A549 (cell line): ENCODE measurements at regions not wholly inside any gene's neighbourhood (a gene's known extent, or its start where the extent isn't known, plus 50 kb on each side); places are given as distances from the start of the nearest gene placed in this dataset.

Experiments used
- ATAC-seq, 2 experiments: fragments of 200-7000 bp in 1 of 2; fragments of >200 bp in 1 of 2; cut with Nextera tagmentation in 1 of 2; cut with Tn5 transposase in 1 of 2; 3 replicates each; pipeline versions ENCODE4 v1.8.0 to v1.9.1; 2018 to 2020; ENCODE audit warnings: mild to moderate bottlenecking in 1 of 2, moderate library complexity in 1 of 2
- CTCF ChIA-PET: fragments of 300-600 bp; sonication (Branson Sonifier 250); formaldehyde crosslinking; extraction: SDS; loops from one replicate; lab custom pipeline; 2021; ENCODE audit warnings: antibody characterized with exemption, inconsistent platforms; lab: Yijun Ruan, JAX
- POLR2A ChIA-PET: fragments of 350-600 bp; formaldehyde crosslinking; extraction: SDS; loops from one replicate; lab custom pipeline; 2021; ENCODE audit warnings: antibody characterized with exemption, inconsistent platforms; lab: Yijun Ruan, JAX
- DNase-seq, 2 experiments: peaks; one replicate each; pipeline versions ENCODE4 v3.0.0 to v3.0.0-alpha.2; 2011 to 2016; ENCODE audit warnings: low read depth in 1 of 2, low spot score in 1 of 2
- FAIRE-seq: peaks from 2 replicates; lab custom pipeline; 2011; peaks lifted over from hg19 to GRCh38; lab: Jason Lieb, UNC
- H3K27ac ChIP-seq, 2 experiments: fragments of >200 bp; sonication (Bioruptor Twin); formaldehyde crosslinking; 3 replicates each; pipeline ENCODE4 v1.5.1; 2016 to 2017
- H3K4me1 ChIP-seq: fragments of >200 bp; sonication (Bioruptor Twin); formaldehyde crosslinking; 3 replicates; pipeline ENCODE4 v1.6.1; 2016
- H3K4me2 ChIP-seq: fragments of >200 bp; sonication (Bioruptor Twin); formaldehyde crosslinking; 3 replicates; pipeline ENCODE4 v1.6.1; 2016
- H3K4me3 ChIP-seq: fragments of >200 bp; sonication (Bioruptor Twin); formaldehyde crosslinking; 3 replicates; pipeline ENCODE4 v1.5.1; 2016
- H3K9me3 ChIP-seq: fragments of >200 bp; sonication (Bioruptor Twin); formaldehyde crosslinking; 3 replicates; pipeline ENCODE4 v1.6.1; 2016
- ESRRA ChIP-seq: fragments of 150-350 bp; IDR thresholded peaks from 2 replicates; pipeline ENCODE4 v1.6.1; 2014; ENCODE audit warnings: mild to moderate bottlenecking, low read length, borderline replicate concordance
- FOSL2 ChIP-seq, 2 experiments: fragments of 450-650 bp in 1 of 2; fragments of >200 bp in 1 of 2; sonication (Bioruptor Twin) in 1 of 2; formaldehyde crosslinking; IDR thresholded peaks; 2 replicates each; pipeline versions ENCODE4 v1.5.0 to v1.6.1; 2016 to 2020; ENCODE audit warnings: mild to moderate bottlenecking in 1 of 2, moderate library complexity in 1 of 2
- FOXS1 ChIP-seq: fragments of 250-450 bp; sonication (Bioruptor Pico); IDR thresholded peaks from 2 replicates; pipeline ENCODE4 v1.5.0; 2020; ENCODE audit warnings: mild to moderate bottlenecking, moderate library complexity
- HOXB13 ChIP-seq: fragments of 250-450 bp; sonication (Bioruptor Pico); IDR thresholded peaks from 2 replicates; pipeline ENCODE4 v1.5.0; 2020; ENCODE audit warnings: low read depth, mild to moderate bottlenecking, moderate library complexity
- JUNB ChIP-seq: fragments of >200 bp; sonication (Bioruptor Twin); formaldehyde crosslinking; IDR thresholded peaks from 2 replicates; pipeline ENCODE4 v1.6.1; 2016
- KDM1A ChIP-seq: fragments of 200-600 bp; sonication (generic); IDR thresholded peaks from 2 replicates; pipeline ENCODE4 v1.6.1; 2016; ENCODE audit warnings: low read depth, mild to moderate bottlenecking
- KDM5A ChIP-seq: fragments of 200-600 bp; sonication (generic); IDR thresholded peaks from 2 replicates; pipeline ENCODE4 v1.6.1; 2016; ENCODE audit warnings: antibody characterized with exemption, mild to moderate bottlenecking
- MAZ ChIP-seq: fragments of 150-350 bp; IDR thresholded peaks from 2 replicates; pipeline ENCODE4 v1.6.1; 2014; ENCODE audit warnings: antibody characterized with exemption, low read depth, low read length, borderline replicate concordance
- NFE2L2 ChIP-seq: fragments of 150-350 bp; conservative IDR thresholded peaks from 2 replicates; pipeline ENCODE4 v1.6.1; 2014; ENCODE audit warnings: low read length
- PHF8 ChIP-seq: fragments of 200-600 bp; sonication (generic); IDR thresholded peaks from 2 replicates; pipeline ENCODE4 v1.6.1; 2016; ENCODE audit warnings: low read depth, mild to moderate bottlenecking, antibody characterized with exemption, moderate library complexity, borderline replicate concordance
- RAD21 ChIP-seq, 2 experiments: fragments of >200 bp in 1 of 2; sonication (Bioruptor Twin) in 1 of 2; formaldehyde crosslinking in 1 of 2; IDR thresholded peaks in 1 of 2; conservative IDR thresholded peaks in 1 of 2; 2 replicates in 1 of 2; 3 replicates in 1 of 2; pipeline ENCODE4 v1.6.1; 2012 to 2018; ENCODE audit warnings: inconsistent platforms in 1 of 2
- RARB ChIP-seq: fragments of 250-450 bp; sonication (Bioruptor Pico); IDR thresholded peaks from 2 replicates; pipeline ENCODE4 v1.8.0; 2021; ENCODE audit warnings: mild to moderate bottlenecking, moderate library complexity
- RCOR1 ChIP-seq: fragments of 150-350 bp; IDR thresholded peaks from 2 replicates; pipeline ENCODE4 v1.6.1; 2014; ENCODE audit warnings: antibody characterized with exemption, low read length, low read depth
- RNF2 ChIP-seq: fragments of 200-600 bp; sonication (generic); IDR thresholded peaks from 2 replicates; pipeline ENCODE4 v1.6.1; 2016; ENCODE audit warnings: low read depth, mild to moderate bottlenecking, antibody characterized with exemption, moderate library complexity, borderline replicate concordance
- SMC3 ChIP-seq: fragments of >200 bp; sonication (Bioruptor Twin); formaldehyde crosslinking; IDR thresholded peaks from 3 replicates; pipeline ENCODE4 v1.6.1; 2018; ENCODE audit warnings: inconsistent platforms
- ZNF302 ChIP-seq: fragments of 250-450 bp; sonication (Bioruptor Pico); IDR thresholded peaks from 2 replicates; pipeline ENCODE4 v1.9.0; 2021; ENCODE audit warnings: inconsistent platforms, mild to moderate bottlenecking, moderate library complexity
- ZSCAN20 ChIP-seq: fragments of 250-450 bp; sonication (Bioruptor Pico); IDR thresholded peaks from 2 replicates; pipeline ENCODE4 v1.8.0; 2022; ENCODE audit warnings: mild to moderate bottlenecking, moderate library complexity
- WGBS: methylation state at CpG from one replicate; pipeline ENCODE4 v1.1.6; 2017; ENCODE audit errors: missing lambda C conversion rate; 5-methylcytosine and 5-hydroxymethylcytosine counted together
- TF ChIP-seq, protein P1 (sequence below): fragments of >200 bp; sonication (Bioruptor Twin); formaldehyde crosslinking; IDR thresholded peaks from 2 replicates; pipeline ENCODE4 v1.6.1; 2016
- TF ChIP-seq, protein P2 (sequence below): IDR thresholded peaks from 2 replicates; pipeline ENCODE4 v1.6.1; 2012
- TF ChIP-seq, protein P3 (sequence below): fragments of >200 bp; sonication (Bioruptor Twin); formaldehyde crosslinking; IDR thresholded peaks from 3 replicates; pipeline ENCODE4 v1.5.1; 2016
- TF ChIP-seq, protein P4 (sequence below): fragments of >200 bp; sonication (Bioruptor Twin); formaldehyde crosslinking; IDR thresholded peaks from 3 replicates; pipeline ENCODE4 v1.6.1; 2016
- TF ChIP-seq, protein P5 (sequence below): IDR thresholded peaks from 2 replicates; pipeline ENCODE4 v1.6.1; 2012

DNA sequence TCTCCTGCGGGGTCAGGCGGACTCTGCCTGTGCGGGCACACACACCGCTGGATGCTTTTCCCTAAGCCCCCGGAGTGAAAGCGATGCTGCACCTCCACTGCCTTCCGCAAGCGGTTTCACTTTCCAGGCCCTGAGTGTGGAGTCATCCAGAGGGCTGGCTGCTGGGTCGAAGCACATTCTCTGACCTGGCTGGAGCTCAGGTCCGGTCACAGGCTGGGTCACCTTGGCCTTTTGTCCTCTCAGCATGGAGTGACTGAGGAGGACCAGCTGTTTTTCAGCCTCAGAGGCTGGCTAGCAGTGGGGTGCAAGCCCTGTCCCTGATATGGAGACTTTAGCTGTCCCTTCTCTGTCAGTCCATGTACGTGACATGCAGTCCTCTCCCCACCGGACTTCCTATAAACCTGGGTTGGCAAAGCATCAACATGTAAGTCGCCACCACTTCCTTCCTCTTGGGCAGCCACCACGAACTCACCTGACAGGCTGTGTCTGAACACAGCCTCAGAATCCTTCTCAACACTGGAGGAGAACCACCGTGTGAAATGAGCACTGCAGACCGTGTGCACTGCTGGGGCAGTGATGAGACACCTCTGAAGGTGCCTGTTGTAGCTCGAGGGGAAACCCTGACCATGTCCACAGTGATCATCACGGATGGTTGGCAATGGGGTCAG, 51.3 kb downstream of the GADD45G start:
- Histone ChIP-seq H3K27ac (no peak overlapping the region), H3K4me2 (no peak overlapping the region), H3K9me3 (no peaks in the 10 kb centered on the region), H3K4me1 (no peaks in the 10 kb centered on the region), H3K4me3 (no peak overlapping the region)
- 72% methylated on average over 15 of the region's 18 CpGs for WGBS
- DNase-seq (no peak), ATAC-seq (no peak), FAIRE-seq (no peak)
- TF ChIP-seq JUNB (no peak), ESRRA (no peak), MAZ (no peak), RCOR1 (no peak), ZNF302 (CRISPR knock-in tag) (no peak), RARB (CRISPR knock-in tag) (no peak), RNF2 (no peak), HOXB13 (CRISPR knock-in tag) (no peak), KDM1A (no peak)
- TF ChIP-seq, protein P1, sequence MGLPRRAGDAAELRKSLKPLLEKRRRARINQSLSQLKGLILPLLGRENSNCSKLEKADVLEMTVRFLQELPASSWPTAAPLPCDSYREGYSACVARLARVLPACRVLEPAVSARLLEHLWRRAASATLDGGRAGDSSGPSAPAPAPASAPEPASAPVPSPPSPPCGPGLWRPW = no peak
- TF ChIP-seq, protein P2, sequence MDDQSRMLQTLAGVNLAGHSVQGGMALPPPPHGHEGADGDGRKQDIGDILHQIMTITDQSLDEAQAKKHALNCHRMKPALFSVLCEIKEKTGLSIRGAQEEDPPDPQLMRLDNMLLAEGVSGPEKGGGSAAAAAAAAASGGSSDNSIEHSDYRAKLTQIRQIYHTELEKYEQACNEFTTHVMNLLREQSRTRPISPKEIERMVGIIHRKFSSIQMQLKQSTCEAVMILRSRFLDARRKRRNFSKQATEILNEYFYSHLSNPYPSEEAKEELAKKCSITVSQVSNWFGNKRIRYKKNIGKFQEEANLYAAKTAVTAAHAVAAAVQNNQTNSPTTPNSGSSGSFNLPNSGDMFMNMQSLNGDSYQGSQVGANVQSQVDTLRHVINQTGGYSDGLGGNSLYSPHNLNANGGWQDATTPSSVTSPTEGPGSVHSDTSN = no peak
- TF ChIP-seq, protein P3, sequence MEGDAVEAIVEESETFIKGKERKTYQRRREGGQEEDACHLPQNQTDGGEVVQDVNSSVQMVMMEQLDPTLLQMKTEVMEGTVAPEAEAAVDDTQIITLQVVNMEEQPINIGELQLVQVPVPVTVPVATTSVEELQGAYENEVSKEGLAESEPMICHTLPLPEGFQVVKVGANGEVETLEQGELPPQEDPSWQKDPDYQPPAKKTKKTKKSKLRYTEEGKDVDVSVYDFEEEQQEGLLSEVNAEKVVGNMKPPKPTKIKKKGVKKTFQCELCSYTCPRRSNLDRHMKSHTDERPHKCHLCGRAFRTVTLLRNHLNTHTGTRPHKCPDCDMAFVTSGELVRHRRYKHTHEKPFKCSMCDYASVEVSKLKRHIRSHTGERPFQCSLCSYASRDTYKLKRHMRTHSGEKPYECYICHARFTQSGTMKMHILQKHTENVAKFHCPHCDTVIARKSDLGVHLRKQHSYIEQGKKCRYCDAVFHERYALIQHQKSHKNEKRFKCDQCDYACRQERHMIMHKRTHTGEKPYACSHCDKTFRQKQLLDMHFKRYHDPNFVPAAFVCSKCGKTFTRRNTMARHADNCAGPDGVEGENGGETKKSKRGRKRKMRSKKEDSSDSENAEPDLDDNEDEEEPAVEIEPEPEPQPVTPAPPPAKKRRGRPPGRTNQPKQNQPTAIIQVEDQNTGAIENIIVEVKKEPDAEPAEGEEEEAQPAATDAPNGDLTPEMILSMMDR = no peak
- TF ChIP-seq, protein P4, sequence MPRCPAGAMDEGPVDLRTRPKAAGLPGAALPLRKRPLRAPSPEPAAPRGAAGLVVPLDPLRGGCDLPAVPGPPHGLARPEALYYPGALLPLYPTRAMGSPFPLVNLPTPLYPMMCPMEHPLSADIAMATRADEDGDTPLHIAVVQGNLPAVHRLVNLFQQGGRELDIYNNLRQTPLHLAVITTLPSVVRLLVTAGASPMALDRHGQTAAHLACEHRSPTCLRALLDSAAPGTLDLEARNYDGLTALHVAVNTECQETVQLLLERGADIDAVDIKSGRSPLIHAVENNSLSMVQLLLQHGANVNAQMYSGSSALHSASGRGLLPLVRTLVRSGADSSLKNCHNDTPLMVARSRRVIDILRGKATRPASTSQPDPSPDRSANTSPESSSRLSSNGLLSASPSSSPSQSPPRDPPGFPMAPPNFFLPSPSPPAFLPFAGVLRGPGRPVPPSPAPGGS = no peak
- ChIA-PET CTCF (interaction anchor here (1.1 kb wide), 1 partner anchor 53 kb away, joined by 4 read pairs; no protein-coding TSS in a partner anchor), POLR2A (no interaction called here)

DNA sequence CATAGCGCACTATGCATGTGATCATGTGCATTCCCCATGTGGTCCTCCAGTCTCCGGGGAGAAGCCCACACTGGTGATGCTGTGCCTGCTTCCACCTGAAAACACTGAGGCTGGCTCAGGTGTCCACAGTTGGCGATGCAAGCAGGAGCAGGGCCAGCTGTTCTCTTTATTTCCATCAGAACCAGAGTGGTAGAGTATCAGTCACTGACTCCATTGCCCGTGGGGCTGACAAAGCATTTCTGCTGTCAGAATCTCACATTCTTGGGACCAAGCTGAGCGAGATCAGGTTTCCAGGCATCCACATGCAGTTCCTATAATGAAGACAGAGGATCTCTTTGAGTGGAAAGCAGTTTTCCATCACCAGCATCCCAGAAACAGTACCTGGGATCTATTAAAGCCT, 52.5 kb downstream of the GADD45G start:
- ChIA-PET CTCF (no interaction called here), POLR2A (no interaction called here)
- WGBS = 47% methylated on average over 5 of the region's 5 CpGs
- no peak for FAIRE-seq
- ATAC-seq = no peak
- no peak overlapping the region for H3K27ac ChIP-seq
- no peak overlapping the region for H3K4me2 ChIP-seq
- H3K9me3 ChIP-seq = no peaks in the 10 kb centered on the region
- TF ChIP-seq, protein P3 = no peak
- TF ChIP-seq FOXS1 (CRISPR knock-in tag) (no peak), RNF2 (no peak), NFE2L2 (no peak), ZSCAN20 (CRISPR knock-in tag) (no peak), FOSL2 (IDR thresholded peaks at IDR 0.05) (no peak), FOSL2 (CRISPR knock-in tag; IDR thresholded peaks at IDR 0.05) (no peak), SMC3 (no peak), MAZ (no peak), KDM5A (no peak), RAD21 (conservative IDR thresholded peaks at IDR 0.05 in 1 of 2, IDR thresholded peaks at IDR 0.05 in 1 of 2) (no peak), PHF8 (no peak)
- TF ChIP-seq, protein P5, sequence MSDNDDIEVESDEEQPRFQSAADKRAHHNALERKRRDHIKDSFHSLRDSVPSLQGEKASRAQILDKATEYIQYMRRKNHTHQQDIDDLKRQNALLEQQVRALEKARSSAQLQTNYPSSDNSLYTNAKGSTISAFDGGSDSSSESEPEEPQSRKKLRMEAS = no peak
- TF ChIP-seq, protein P2 = no peak
- no peaks in the 10 kb centered on the region for H3K4me1 ChIP-seq
- H3K4me3 ChIP-seq = no peak overlapping the region
- no peak for DNase-seq
